ENCODE measurements at regions not wholly inside any gene's neighbourhood (a gene's known extent, or its start where the extent isn't known, plus 50 kb on each side); places are given as distances from the start of the nearest gene placed in this dataset.

- ChIA-PET CTCF (no interaction called here), POLR2A (no interaction called here)
- no peak overlapping the region for H3K27ac Mint-ChIP-seq
- ATAC-seq (ENCODE audit: low read depth) (no peak), DNase-seq (no peak)
- Histone ChIP-seq H3K36me3 (replicated peaks in 1 of 2; ENCODE audit: control extremely low read depth in 1 of 2, control insufficient read depth in 1 of 2, extremely low read depth in 1 of 2, insufficient read depth in 2 of 2, low read length in 1 of 2) (no peaks in the 10 kb centered on the region), H3K27ac (ENCODE audit: low read length in 2 of 2) (no peak overlapping the region), H3K27me3 (replicated peaks in 1 of 4; ENCODE audit: control extremely low read depth in 1 of 4, control insufficient read depth in 3 of 4, insufficient read depth in 4 of 4, low read length in 3 of 4) (no peaks in the 10 kb centered on the region), H2AFZ (ENCODE audit: insufficient read depth, low read depth, low read length, poor library complexity, severe bottlenecking) (no peak overlapping the region), H3K9ac (ENCODE audit: low read length) (no peak overlapping the region), H3K4me2 (replicated peaks; ENCODE audit: low read depth, low read length, poor library complexity, severe bottlenecking) (no peak overlapping the region), H3K9me3 (ENCODE audit: control extremely low read depth in 1 of 3, control insufficient read depth in 2 of 3, insufficient read depth in 1 of 3, low read length in 2 of 3) (no peaks in the 10 kb centered on the region), H4K20me1 (ENCODE audit: control insufficient read depth, insufficient read depth, low read length, poor library complexity, severe bottlenecking) (no peaks in the 10 kb centered on the region), H3K79me2 (ENCODE audit: control insufficient read depth, insufficient read depth, low read length) (no peaks in the 10 kb centered on the region), H3K4me3 (ENCODE audit: control extremely low read depth in 1 of 5, extremely low read depth in 1 of 5, insufficient read depth in 1 of 5, low read depth in 2 of 5, low read length in 4 of 5) (no peak overlapping the region), H3K4me1 (ENCODE audit: control insufficient read depth in 2 of 2, insufficient read depth in 2 of 2, low read length in 2 of 2) (peaks cover 0 to 3% of the 10 kb centered on the region in 2 donors)
- H3K4me3 Mint-ChIP-seq, result no peak overlapping the region
- TF ChIP-seq, protein P1, sequence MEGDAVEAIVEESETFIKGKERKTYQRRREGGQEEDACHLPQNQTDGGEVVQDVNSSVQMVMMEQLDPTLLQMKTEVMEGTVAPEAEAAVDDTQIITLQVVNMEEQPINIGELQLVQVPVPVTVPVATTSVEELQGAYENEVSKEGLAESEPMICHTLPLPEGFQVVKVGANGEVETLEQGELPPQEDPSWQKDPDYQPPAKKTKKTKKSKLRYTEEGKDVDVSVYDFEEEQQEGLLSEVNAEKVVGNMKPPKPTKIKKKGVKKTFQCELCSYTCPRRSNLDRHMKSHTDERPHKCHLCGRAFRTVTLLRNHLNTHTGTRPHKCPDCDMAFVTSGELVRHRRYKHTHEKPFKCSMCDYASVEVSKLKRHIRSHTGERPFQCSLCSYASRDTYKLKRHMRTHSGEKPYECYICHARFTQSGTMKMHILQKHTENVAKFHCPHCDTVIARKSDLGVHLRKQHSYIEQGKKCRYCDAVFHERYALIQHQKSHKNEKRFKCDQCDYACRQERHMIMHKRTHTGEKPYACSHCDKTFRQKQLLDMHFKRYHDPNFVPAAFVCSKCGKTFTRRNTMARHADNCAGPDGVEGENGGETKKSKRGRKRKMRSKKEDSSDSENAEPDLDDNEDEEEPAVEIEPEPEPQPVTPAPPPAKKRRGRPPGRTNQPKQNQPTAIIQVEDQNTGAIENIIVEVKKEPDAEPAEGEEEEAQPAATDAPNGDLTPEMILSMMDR (IDR thresholded peaks at IDR 0.05), result no peak
- no peak for TF ChIP-seq EZH2 (IDR thresholded peaks at IDR 0.05; ENCODE audit: borderline replicate concordance, insufficient read depth, low read depth, low read length, poor library complexity, severe bottlenecking)
- no peaks in the 10 kb centered on the region for H3K9me3 Mint-ChIP-seq (ENCODE audit: insufficient read depth)
- peaks cover 13% of the 10 kb centered on the region for H3K4me1 Mint-ChIP-seq
- H3K27me3 Mint-ChIP-seq, result no peaks in the 10 kb centered on the region
- intact Hi-C loops (cut with micrococcal nuclease), result no loop called here
Observed at GRCh38 chr5:120240706-120241105, 223.4 kb upstream of the PRR16 start.

DNA sequence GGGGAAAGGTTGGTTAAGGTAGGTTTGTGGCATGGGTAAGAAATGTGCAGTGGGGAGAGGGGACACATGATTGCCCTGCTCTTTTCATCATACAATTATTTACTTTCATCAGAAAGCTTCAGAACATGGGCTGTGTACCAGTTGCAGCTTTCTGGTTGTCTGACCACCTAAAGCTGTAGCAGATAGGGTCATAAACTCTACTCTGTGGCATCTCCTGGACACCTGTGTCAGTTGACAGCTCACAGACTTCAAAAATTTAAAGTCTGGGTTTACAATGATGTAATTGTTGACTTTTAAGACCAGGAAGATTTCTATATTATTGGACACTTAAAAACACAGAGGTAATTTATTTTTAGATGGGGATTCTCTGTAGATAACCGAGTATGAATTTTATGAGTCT is 222.7 kb upstream of the PRR16 start:
- Histone ChIP-seq H3K4me1 (ENCODE audit: control insufficient read depth in 2 of 2, insufficient read depth in 2 of 2, low read length in 2 of 2) (peaks cover 0 to 3% of the 10 kb centered on the region in 2 donors), H3K27ac (ENCODE audit: low read length in 2 of 2) (no peak overlapping the region), H4K20me1 (ENCODE audit: control insufficient read depth, insufficient read depth, low read length, poor library complexity, severe bottlenecking) (no peaks in the 10 kb centered on the region), H3K79me2 (ENCODE audit: control insufficient read depth, insufficient read depth, low read length) (no peaks in the 10 kb centered on the region), H3K27me3 (replicated peaks in 1 of 4; ENCODE audit: control extremely low read depth in 1 of 4, control insufficient read depth in 3 of 4, insufficient read depth in 4 of 4, low read length in 3 of 4) (no peaks in the 10 kb centered on the region), H2AFZ (ENCODE audit: insufficient read depth, low read depth, low read length, poor library complexity, severe bottlenecking) (no peak overlapping the region), H3K9ac (ENCODE audit: low read length) (no peak overlapping the region), H3K4me2 (replicated peaks; ENCODE audit: low read depth, low read length, poor library complexity, severe bottlenecking) (no peak overlapping the region), H3K4me3 (ENCODE audit: control extremely low read depth in 1 of 5, extremely low read depth in 1 of 5, insufficient read depth in 1 of 5, low read depth in 2 of 5, low read length in 4 of 5) (no peak overlapping the region), H3K9me3 (ENCODE audit: control extremely low read depth in 1 of 3, control insufficient read depth in 2 of 3, insufficient read depth in 1 of 3, low read length in 2 of 3) (no peaks in the 10 kb centered on the region), H3K36me3 (replicated peaks in 1 of 2; ENCODE audit: control extremely low read depth in 1 of 2, control insufficient read depth in 1 of 2, extremely low read depth in 1 of 2, insufficient read depth in 2 of 2, low read length in 1 of 2) (no peaks in the 10 kb centered on the region)
- CTCF ChIA-PET, result no interaction called here
- ATAC-seq (ENCODE audit: low read depth), result no peak
- POLR2A ChIA-PET, result no interaction called here
- Mint-ChIP-seq H3K4me1 (peaks cover 9% of the 10 kb centered on the region), H3K27ac (no peak overlapping the region), H3K27me3 (no peaks in the 10 kb centered on the region), H3K4me3 (no peak overlapping the region), H3K9me3 (ENCODE audit: insufficient read depth) (no peaks in the 10 kb centered on the region)
- TF ChIP-seq, protein P1 (IDR thresholded peaks at IDR 0.05), result no peak
- TF ChIP-seq EZH2 (IDR thresholded peaks at IDR 0.05; ENCODE audit: borderline replicate concordance, insufficient read depth, low read depth, low read length, poor library complexity, severe bottlenecking), result no peak
- DNase-seq, result no peak
- intact Hi-C loops (cut with micrococcal nuclease), result no loop called here
- no CpG with 5 or more reads among the region's 1 CpG for WGBS (ENCODE audit: insufficient coverage)

All from B cell (primary cell).